Cardiac septum (tissue), 1 donor: ENCODE measurements at regions not wholly inside any gene's neighbourhood (a gene's known extent, or its start where the extent isn't known, plus 50 kb on each side); places are given as distances from the start of the nearest gene placed in this dataset.
"Not testable (repeated sequence)": the region's sequence is repeated elsewhere in the genome, so short reads cannot be mapped to it uniquely, and the experiment has no call there.

ENCODE experiments used
- DNase-seq: peaks from one replicate; pipeline ENCODE4 v3.0.0-alpha.2; 2020; ENCODE audit warnings: low spot score
- intact Hi-C: fragments of 100-400 bp; cut with DNase I; formaldehyde crosslinking; loops from one replicate; pipeline ENCODE4 v1.14.0; 2022
- donor health status: DM: no; HTN: no; CAD: no.

- intact Hi-C loops, result not testable (repeated sequence)
- DNase-seq, result peak; percentile 35
Observed at GRCh38 chr1:29681416-29681815, 445.1 kb downstream of the PTPRU start.

GRCh38 chr1:29679828-29680558 is 443.7 kb downstream of the PTPRU start:
- DNase-seq, result no peak
- intact Hi-C loops, result no loop called here

DNA sequence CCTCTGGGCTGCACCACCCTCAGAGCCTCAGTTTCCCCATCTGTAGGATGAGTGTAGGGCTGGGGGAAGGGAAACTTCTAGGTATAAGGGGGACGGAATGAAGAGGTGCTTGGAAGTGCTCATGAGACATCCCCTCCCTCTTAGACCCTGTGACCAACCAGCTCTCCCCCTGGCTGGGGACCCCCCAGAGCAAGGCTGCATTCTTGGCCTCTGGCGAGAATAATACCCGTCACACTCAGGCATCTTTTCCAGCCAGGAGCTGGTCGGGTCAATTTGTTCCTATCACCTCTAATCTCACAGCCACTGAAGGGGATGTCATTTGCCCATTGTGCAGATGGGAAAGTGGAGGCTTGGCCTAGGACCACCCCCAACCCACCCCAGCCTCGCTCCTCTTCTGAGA is 443.0 kb downstream of the PTPRU start:
- intact Hi-C loops, result no loop called here

GRCh38 chr1:29677028-29678024 is 441.0 kb downstream of the PTPRU start:
- intact Hi-C loops, result no loop called here
- DNase-seq, result no peak

More for the DNA sequence above, 443.0 kb downstream of the PTPRU start:
- DNase-seq, result no peak

DNA sequence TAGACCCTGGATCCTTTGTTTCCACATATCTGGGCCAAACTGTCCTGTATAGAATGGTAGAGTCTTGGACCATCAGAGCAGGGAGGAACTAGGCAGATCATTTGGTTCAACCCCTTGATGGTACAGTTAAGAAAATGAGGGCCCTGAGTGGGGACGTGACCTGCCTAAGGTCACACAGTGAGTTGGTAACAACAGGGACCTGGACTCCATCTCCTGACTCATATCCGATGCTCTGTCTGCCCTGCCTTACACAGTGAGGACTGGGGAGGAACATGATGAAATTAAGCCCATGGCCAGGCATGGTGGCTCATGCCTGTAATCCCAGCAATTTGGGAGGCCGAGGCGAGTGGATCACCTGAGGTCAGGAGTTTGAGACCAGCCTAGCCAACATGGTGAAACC is 440.2 kb downstream of the PTPRU start:
- intact Hi-C loops, result no loop called here
- no peak for DNase-seq

GRCh38 chr1:29675481-29676263 is 439.4 kb downstream of the PTPRU start:
- DNase-seq, result no peak
- intact Hi-C loops, result no loop called here

GRCh38 chr1:29674627-29675326 is 438.5 kb downstream of the PTPRU start:
- intact Hi-C loops, result no loop called here
- no peak for DNase-seq

- DNase-seq, result no peak
- intact Hi-C loops, result no loop called here
Observed at GRCh38 chr1:29673669-29674626, 437.6 kb downstream of the PTPRU start.

GRCh38 chr1:29673228-29673500 is 436.8 kb downstream of the PTPRU start:
- intact Hi-C loops, result no loop called here
- DNase-seq, result no peak

DNA sequence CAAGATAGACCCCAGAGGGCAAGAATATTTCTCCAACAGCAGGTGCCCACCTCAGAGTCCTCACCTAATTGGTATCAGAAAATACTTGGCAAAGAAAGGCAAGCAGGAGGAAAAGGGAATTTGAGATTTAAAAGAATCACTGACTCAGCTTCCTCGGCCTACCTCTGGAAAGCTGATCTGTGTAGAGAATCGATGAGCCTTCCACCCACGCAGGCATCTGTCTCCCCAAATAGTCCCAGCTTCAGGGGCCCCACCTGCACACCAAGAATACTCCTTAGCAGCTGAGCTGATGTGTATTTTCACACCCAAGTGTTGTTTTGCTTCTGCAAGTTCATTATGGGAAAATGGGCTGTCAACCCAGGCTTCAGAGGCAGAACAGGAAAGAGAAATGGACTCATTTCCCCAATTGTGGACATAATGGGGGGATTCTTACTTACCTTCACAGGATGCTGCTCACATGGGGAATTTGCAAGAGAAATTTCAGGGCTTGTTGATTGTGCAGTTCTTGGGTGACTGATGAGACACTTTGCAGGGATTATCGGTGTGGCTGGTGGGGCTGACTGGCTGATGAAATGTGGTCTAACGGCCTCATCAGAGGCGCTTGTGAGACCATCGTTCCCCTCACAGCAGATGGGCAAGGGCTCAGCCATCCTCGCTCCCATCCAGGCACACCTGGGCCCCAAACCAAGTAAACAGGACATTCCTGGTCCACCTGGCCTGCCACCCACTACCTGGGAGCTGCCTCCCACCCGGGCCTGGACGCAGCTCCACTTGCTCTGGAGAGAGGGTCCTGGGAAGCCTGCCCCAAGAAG is 436.3 kb downstream of the PTPRU start:
- DNase-seq, result no peak
- intact Hi-C loops, result no loop called here

DNA sequence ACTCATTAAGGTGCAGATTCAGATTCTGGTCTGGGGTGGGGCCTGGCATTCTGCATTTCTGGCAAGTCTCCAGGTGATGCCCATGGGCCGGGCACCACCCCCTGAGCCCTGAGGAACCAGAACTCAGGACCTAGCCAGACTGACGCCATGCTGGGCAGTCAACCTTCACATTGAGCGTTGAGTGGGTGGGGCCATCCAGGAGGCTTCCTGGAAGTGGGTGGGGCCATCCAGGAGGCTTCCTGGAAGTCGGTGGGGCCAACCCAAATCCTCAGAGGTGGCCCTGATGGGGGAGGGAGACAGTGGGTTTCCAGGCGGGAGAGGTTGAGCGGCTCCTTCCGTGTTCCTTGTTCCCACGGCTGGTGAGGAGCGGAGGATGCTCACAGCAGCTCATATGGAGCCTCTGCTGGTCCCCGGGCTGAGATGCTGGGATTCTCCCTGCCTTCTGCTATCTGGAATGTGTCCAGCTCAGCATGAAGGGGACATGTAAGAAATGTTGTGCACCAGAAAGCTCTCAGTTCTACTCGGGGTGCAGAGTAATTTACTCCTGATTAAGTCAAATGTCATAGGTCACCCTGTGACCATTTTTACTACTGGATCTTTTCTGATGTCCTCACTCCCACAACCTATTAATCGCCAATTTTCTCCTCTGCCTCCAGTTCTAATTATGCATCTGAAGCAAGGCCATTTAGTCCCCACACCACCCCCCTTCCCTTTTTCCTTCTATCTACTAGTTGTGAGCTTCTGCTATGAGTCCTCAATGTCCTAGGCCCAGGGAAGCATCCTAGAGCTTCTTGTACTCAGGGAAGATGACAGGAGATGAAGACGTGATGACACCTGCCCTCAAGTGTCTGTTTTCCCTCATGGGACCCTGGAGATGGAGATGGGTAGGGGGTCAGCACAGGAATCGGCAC is 435.4 kb downstream of the PTPRU start:
- DNase-seq, result no peak

DNA sequence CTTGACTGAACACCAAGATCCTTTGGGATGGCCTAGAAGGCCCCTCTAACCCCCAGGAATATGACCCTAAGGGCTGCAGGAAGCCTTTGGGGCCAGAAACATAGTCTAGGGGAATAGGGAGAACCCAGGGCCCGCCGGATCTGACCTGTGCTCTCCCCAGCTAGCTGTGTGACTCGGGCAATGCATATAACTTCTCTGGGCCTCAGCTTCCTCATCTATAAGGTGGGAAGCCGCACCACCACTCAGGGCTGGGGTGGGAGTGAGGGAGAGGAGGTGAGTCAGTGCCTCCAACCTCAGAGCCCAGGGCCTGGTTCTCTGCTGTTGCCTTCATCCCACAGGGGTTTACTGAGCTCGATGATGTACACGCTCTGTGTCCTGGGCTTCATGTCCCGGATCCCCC is 434.4 kb downstream of the PTPRU start:
- no peak for DNase-seq
- intact Hi-C loops, result no loop called here

More for the DNA sequence above, 435.4 kb downstream of the PTPRU start:
- intact Hi-C loops, result no loop called here

- no peak for DNase-seq
- intact Hi-C loops, result no loop called here
Observed at GRCh38 chr1:29669912-29670311, 433.6 kb downstream of the PTPRU start.

GRCh38 chr1:29669158-29669871 is 433.0 kb downstream of the PTPRU start:
- intact Hi-C loops, result no loop called here
- DNase-seq, result no peak

- intact Hi-C loops, result no loop called here
- DNase-seq, result no peak
Observed at GRCh38 chr1:29668551-29669157, 432.3 kb downstream of the PTPRU start.

DNA sequence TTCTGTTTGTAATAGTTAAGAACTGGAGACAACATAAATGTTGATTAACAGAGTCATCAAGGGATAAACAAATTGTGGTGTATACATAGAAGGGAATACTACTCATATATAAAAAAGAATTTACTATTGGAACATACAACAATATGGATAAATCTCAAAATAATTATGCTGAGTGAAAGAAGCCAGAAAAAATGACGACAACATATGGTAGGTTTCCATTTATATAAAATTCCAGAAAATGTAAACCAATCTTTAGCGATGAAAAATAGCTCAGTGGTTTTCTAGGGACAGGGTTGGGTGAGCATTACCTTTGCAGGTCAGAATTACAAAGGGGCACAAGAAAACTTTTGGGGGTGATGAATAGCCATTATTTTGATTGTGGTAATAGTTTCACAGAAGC is 431.6 kb downstream of the PTPRU start:
- intact Hi-C loops, result no loop called here
- no peak for DNase-seq
